Fibroblast of pulmonary artery (primary cell): ENCODE measurements at regions not wholly inside any gene's neighbourhood (a gene's known extent, or its start where the extent isn't known, plus 50 kb on each side); places are given as distances from the start of the nearest gene placed in this dataset.

Source experiments
- DNase-seq: peaks from one replicate; pipeline ENCODE4 v3.0.0-alpha.2; 2010; ENCODE audit warnings: low read depth
- H3K4me3 ChIP-seq: replicated peaks from 2 replicates; pipeline ENCODE4 v1.5.1; 2011; ENCODE audit warnings: low read depth, mild to moderate bottlenecking, control low read depth, low read length, moderate library complexity
- TF ChIP-seq, protein P1 (sequence below): IDR thresholded peaks from 2 replicates; pipeline ENCODE4 v1.5.1; 2011; ENCODE audit warnings: mild to moderate bottlenecking, control low read depth, low read length, inconsistent platforms; ENCODE audit errors: missing control alignments

DNA sequence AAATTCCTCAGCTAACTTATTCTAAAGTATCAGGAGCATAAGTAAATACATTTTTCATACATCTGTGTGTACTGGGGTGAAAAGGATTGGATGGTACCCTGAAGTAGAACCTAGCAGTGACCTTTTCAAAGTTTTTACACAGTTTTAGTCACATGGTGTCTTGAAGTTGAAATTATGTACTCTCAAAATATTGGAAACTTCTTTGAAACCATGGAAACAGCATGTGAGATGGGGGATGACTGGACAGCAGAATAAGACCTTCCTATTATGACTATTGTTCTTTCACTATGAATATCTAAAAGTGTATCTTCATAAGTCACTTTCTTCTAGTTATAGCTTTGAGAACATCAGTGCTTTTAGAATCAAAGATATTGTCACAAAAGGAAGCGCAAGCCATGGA, 301.5 kb upstream of the ELAVL2 start:
- DNase-seq: no peak
- no peak overlapping the region for H3K4me3 ChIP-seq
- TF ChIP-seq, protein P1, sequence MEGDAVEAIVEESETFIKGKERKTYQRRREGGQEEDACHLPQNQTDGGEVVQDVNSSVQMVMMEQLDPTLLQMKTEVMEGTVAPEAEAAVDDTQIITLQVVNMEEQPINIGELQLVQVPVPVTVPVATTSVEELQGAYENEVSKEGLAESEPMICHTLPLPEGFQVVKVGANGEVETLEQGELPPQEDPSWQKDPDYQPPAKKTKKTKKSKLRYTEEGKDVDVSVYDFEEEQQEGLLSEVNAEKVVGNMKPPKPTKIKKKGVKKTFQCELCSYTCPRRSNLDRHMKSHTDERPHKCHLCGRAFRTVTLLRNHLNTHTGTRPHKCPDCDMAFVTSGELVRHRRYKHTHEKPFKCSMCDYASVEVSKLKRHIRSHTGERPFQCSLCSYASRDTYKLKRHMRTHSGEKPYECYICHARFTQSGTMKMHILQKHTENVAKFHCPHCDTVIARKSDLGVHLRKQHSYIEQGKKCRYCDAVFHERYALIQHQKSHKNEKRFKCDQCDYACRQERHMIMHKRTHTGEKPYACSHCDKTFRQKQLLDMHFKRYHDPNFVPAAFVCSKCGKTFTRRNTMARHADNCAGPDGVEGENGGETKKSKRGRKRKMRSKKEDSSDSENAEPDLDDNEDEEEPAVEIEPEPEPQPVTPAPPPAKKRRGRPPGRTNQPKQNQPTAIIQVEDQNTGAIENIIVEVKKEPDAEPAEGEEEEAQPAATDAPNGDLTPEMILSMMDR: no peak

DNA sequence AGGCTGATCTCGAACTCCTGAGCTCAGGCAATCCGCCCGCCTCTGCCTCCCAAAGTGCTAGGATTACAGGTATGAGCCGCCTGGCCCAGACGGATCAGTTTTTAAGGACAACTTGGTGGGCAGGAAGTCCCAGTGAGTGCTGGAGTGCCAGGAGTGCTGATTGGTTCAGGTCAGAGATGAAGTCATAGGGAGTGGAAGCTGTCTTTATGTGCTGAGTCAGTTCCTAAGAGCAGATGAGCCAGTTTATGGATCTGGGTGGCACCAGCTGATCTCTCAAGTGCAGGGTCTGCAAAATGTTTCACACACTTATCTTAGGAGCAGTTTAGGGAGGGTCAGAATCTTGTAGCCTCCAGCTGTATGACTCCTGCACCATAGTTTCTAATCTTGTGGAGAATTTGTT, 292.1 kb upstream of the ELAVL2 start:
- TF ChIP-seq, protein P1: no peak
- H3K4me3 ChIP-seq: no peak overlapping the region
- DNase-seq: no peak

DNA sequence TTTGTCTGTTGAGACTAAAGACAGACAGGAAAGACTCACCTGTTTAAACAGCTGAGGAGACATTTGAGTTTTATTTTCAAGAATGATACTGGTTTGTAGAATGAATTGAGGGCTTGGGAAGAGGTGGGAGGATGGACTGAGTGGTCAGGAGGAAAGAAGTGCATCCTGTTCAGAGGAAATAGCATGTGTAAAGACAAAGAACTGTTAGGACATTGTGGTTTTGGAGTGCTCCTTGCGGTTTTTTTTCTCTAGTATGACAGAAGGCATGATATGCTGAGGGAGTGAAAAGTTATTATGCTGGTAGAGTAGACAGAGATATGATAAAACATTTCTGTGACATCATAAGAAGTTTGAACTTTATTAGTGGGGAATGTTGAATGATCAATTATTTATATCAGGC, 270.7 kb upstream of the ELAVL2 start:
- H3K4me3 ChIP-seq: no peak overlapping the region
- no peak for DNase-seq
- TF ChIP-seq, protein P1: no peak

DNA sequence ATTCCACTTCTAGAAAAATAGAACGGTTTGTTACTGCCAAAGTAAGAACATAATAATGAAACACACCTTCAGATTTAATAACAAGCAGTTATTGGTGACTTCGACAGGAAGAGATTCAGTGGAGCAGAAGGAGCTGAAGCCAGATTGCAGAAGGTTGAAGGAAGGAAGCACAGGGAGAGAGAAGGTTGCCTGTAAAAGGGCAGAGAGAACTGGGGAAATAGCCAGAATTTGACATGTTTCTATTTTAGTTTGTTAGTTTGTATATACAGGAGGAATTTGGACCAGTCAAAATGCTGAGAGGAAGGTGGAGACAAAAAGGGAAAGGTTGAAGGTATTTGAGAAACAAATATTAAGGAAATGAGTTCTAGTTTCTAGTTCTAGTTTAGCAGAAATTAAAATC, 269.2 kb upstream of the ELAVL2 start:
- no peak overlapping the region for H3K4me3 ChIP-seq
- DNase-seq: no peak
- TF ChIP-seq, protein P1: no peak

DNA sequence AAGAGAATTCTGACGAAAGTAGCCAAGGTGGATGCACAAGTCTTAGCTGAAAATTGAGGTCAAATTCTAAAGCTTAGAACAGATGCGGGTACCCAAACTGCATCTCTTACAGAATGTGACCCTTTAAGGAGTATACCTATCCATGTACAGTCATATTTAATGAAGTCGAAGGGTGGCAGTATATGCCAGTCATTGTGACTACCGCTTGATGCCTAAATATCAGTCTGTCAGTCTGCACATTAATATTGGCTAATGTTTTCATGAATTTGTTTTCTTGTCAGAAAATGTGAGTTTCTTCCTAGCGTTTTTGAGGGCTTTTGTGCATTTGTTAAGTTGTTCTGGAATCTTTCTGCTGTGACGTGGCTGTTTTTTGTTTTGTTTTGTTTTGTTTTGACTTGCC, 264.5 kb upstream of the ELAVL2 start:
- TF ChIP-seq, protein P1: no peak
- no peak for DNase-seq

DNA sequence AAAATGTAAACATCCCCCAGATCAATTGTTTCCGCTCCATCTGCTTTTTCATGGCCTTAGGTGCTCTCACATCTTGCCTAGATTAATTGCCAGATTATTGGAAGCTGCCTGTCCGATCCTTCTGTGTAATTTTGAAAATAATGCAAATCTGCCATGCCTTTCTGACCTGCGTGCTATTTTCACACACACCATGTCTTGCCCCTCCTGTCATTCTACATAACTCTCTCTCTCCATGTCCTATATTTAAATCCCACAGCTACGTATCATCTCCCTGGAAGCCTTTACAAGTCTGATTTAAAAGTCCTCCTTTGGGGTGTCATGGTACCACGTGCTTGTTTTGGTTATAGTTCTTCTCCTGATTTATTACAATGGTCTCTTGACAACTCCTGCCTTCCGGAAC, 247.6 kb upstream of the ELAVL2 start:
- DNase-seq: no peak
- no peak overlapping the region for H3K4me3 ChIP-seq
- TF ChIP-seq, protein P1: no peak

More for the DNA sequence above, 264.5 kb upstream of the ELAVL2 start:
- H3K4me3 ChIP-seq: no peak overlapping the region

DNA sequence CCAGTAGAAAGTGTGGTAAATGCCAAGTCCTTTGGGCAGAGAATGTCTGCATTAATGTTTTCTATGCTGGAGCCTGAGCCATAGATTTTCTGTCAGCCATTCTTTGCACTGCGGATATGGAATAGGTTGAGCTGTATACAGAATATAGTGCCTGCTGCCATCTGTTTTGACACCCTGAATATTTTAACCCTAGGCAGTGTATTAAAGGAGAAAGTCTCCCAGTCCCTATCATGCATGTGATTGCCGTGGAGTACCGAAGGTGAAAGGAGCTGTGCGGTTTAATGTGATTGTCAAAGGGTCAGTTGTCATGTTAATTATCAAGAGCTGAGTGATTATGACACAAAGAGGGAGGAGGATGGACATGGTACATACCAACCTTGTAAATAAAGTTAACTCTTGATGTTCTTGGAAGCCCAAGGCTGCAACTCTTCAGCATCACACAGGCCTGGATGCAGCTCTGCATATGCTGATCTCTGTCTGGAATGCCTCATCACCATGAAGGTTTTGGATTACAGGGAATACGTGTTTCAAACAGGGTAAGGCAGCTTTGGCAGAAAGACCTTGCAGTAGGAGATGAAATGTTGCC, 247.1 kb upstream of the ELAVL2 start:
- DNase-seq: no peak
- H3K4me3 ChIP-seq: no peak overlapping the region
- TF ChIP-seq, protein P1: no peak
